Activated effector memory CD4-positive, alpha-beta T cell treated with anti-CD3 and anti-CD28 coated beads, Interleukin-2, amount 50 U/mL, for 16 hours (primary cell): ENCODE measurements at regions not wholly inside any gene's neighbourhood (a gene's known extent, or its start where the extent isn't known, plus 50 kb on each side); places are given as distances from the start of the nearest gene placed in this dataset.
"Not testable (repeated sequence)": the region's sequence is repeated elsewhere in the genome, so short reads cannot be mapped to it uniquely, and the experiment has no call there.

Experiments used
- DNase-seq: peaks from one replicate; pipeline ENCODE4 v3.0.0-alpha.2; 2020

DNA sequence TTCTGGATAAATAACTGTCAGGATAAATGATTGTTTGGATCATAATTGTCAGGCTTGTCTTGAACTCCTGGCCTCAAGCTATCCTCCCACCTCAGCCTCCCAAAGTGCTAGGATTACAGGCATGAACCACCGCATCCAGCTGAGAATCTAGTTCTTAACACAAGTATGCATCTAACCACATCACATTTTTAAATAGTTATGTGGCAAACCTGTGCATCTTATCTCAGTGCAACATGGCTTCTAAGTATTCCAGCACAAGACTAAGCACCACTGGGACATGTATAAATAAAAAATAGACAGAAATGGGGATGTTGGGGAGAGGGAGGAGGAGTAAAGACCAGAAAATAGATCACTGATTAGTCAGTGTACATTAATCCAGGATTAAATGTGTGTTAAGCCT is 74.7 kb upstream of the TBL1X start:
- DNase-seq, result no peak

DNA sequence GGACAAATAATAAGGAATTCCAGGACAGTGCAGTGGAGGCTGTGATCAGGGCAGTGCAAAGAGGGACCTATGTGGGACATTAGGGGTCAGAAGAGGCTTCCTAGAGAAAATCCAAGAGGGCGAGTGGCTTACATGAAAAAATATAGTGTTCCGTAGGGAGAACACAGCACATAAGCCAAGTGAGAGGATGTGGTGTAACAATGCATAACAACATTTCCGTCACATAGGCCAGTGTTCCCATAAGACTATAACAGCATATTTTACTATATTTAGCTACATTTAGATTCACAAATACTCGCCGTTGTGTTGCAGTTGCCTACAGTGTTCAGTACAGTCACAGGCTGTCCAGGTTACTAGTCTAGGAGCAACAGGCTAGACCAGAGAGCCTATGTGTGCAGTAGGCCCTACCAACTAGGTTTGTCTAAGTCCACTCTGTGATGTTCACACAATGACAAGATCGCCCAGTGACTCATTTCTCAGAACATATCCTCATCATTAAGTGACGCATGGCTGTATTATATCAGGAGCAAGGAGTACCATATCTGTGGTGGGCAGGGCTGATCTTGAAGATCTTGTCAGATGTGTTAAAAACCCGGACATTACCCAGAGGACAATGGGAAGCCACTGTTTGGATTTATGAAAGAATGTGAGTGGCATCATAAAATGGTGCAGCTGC is 74.0 kb upstream of the TBL1X start:
- no peak for DNase-seq

- no peak for DNase-seq
Observed at GRCh38 chrX:9392445-9392844, 72.4 kb upstream of the TBL1X start.

GRCh38 chrX:9393571-9393970 is 71.3 kb upstream of the TBL1X start:
- no peak for DNase-seq

DNA sequence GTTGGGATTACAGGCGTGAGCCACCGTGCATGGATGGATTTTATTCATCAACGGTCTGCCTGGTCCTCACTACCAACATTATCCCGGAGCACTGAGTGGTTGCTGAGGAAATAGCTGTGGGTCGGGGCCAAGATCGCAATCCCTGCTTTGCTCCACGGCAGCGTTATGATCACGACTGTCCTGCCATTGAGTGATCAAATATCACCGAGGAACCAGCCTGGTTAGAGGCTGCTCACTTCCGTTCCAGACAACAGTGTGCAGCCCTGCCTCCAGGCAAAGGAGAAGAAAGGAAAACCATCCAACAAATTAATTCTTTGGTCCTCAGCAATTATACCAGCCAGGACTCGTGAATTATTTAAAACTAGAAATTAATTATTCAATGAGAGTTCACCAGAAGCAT is 70.6 kb upstream of the TBL1X start:
- DNase-seq, result no peak

GRCh38 chrX:9396930-9397329 is 67.9 kb upstream of the TBL1X start:
- no peak for DNase-seq

- DNase-seq, result no peak
Observed at GRCh38 chrX:9401051-9401450, 63.8 kb upstream of the TBL1X start.

DNA sequence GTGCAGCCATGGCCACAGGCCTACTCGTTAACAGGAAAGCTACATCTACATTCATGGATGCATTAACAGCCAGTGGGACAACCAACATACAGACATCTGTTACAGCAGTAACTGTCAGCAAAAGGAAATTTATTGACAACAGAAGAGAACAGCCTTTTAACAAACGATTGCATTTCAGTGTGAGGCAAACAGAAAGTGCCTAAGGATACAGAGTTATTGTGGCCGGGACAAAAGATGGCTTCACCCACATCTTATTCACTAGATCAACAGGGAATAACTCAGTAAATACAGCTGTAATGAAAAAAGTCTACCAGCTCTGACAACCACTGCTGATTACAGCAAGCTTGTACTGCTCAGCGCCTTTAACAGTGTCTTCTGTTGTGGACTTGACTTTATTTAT is 61.5 kb upstream of the TBL1X start:
- DNase-seq, result no peak

DNA sequence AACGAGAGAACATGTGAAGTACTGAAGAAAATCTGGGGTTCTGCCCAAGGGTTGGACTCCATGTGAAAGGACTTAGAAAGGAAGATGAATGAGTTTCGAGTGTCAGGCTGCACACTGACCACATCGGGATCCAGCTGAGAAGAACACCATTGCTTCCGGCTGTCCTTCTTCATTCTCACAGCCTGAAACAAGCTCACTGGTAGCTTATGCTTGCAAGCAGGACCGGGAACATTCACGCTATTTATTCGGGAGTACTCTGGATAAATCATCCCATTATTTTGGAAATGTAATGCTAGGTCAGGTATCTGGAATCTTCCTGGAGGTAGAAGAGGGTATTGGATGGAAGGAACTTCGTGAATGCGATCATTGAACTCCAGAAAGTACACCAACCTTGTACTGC is 59.2 kb upstream of the TBL1X start:
- DNase-seq, result not testable (repeated sequence)

DNA sequence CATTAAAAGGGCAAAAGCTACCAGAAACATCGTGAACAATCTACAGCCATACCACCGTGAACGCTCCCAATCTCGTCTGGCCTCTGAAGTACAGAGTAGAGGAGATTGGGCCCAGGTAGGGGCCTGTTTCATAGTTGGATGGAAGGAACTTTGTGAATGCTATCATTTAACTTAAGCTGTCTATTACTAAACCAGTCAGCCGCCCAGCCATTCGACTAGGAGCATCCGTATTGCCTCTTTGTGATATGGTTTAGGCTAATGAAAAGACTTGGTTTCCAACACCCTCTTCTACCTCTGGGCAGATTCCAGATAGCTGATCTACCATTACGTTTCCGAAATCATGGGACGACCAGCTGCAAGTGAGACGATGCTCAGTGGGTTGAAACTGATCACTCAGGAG is 54.0 kb upstream of the TBL1X start:
- not testable (repeated sequence) for DNase-seq

DNA sequence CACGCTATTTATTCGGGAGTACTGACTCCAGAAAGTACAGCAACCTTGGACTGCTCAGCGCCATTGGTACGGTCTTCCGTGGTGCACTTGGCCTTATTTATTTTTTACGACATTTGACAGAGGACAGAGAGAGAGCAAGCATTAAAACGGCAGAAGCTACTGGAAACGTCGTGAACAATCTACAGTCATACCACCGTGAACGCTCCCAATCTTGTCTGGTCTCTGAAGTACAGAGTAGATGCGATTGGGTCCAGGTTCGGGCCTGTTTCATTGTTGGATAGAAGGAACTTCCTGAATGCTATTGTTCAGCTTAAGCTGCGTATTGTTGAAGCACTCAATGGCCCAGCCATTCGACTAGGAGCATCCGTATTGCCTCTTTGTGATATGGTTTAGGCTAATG is 53.2 kb upstream of the TBL1X start:
- not testable (repeated sequence) for DNase-seq

DNA sequence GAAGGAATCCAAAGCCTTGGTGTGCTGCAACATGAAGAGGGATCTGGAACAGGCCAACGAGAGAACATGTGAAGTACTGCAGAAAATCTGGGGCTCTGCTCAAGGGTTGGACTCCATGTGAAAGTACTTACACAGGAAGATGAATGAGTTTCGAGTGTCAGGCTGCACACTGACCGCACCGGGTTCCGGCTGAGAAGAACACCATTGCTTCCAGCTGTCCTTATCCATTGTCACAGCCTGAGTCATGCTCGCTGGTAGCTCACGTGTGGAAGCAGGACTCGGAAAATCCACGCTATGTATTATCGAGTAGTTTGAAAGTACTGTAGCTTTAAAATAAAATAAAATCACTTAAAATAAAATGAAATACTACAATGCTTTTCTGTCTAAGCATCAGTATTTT is 50.4 kb upstream of the TBL1X start:
- no peak for DNase-seq
